ENCODE measurements at regions not wholly inside any gene's neighbourhood (a gene's known extent, or its start where the extent isn't known, plus 50 kb on each side); places are given as distances from the start of the nearest gene placed in this dataset.

GRCh38 chr22:22048981-22049531 lies 66.5 kb upstream of the TOP3B start:
- Histone ChIP-seq H3K9me2 (ENCODE audit: low read depth, low read length) (no peaks in the 10 kb centered on the region), H3K36me3 (ENCODE audit: insufficient read depth, low read length) (no peaks in the 10 kb centered on the region), H2AFZ (ENCODE audit: low read length) (0 out of 2 replicates have a peak overlapping the region, but pooled peaks have one; percentile 47), H3K4me2 (ENCODE audit: low read length) (peak overlapping the region; percentile 15; the same call in 1 of the 2 replicates), H3K9ac (ENCODE audit: low read length) (no peak overlapping the region), H3F3A (ENCODE audit: insufficient read depth, low read length) (0 out of 2 replicates have a peak, but pooled peaks cover 5% of the 10 kb centered on the region), H3K4me3 (ENCODE audit: low read depth, low read length, poor library complexity, severe bottlenecking) (no peak overlapping the region), H3K27ac (ENCODE audit: low read depth, low read length, poor library complexity, severe bottlenecking) (peak overlapping the region; percentile 78), H3K27me3 (ENCODE audit: insufficient read depth, low read length) (no peaks in the 10 kb centered on the region), H3K4me1 (ENCODE audit: insufficient read depth, low read length, severe bottlenecking) (peaks cover 55% of the 10 kb centered on the region), H4K20me1 (ENCODE audit: insufficient read depth, low read length) (no peaks in the 10 kb centered on the region), H3K79me2 (ENCODE audit: insufficient read depth, low read length) (peaks cover 14% of the 10 kb centered on the region), H3K9me3 (ENCODE audit: low read length) (no peaks in the 10 kb centered on the region)
- TF ChIP-seq EZH2 (IDR thresholded peaks at IDR 0.05; ENCODE audit: borderline replicate concordance, low read length): no peak
- no peak for TF ChIP-seq CTCF (IDR thresholded peaks at IDR 0.05; ENCODE audit: low read length)

- Histone ChIP-seq H3F3A (ENCODE audit: insufficient read depth, low read length) (0 out of 2 replicates have a peak, but pooled peaks cover 5% of the 10 kb centered on the region), H3K4me2 (ENCODE audit: low read length) (no peak overlapping the region), H3K9me2 (ENCODE audit: low read depth, low read length) (no peaks in the 10 kb centered on the region), H3K36me3 (ENCODE audit: insufficient read depth, low read length) (no peaks in the 10 kb centered on the region), H3K4me3 (ENCODE audit: low read depth, low read length, poor library complexity, severe bottlenecking) (no peak overlapping the region), H3K27ac (ENCODE audit: low read depth, low read length, poor library complexity, severe bottlenecking) (peak overlapping the region; percentile 78), H2AFZ (ENCODE audit: low read length) (no peak overlapping the region), H3K9me3 (ENCODE audit: low read length) (no peaks in the 10 kb centered on the region), H3K27me3 (ENCODE audit: insufficient read depth, low read length) (no peaks in the 10 kb centered on the region), H3K9ac (ENCODE audit: low read length) (no peak overlapping the region), H3K4me1 (ENCODE audit: insufficient read depth, low read length, severe bottlenecking) (peaks cover 61% of the 10 kb centered on the region), H3K79me2 (ENCODE audit: insufficient read depth, low read length) (peaks cover 18% of the 10 kb centered on the region), H4K20me1 (ENCODE audit: insufficient read depth, low read length) (no peaks in the 10 kb centered on the region)
- TF ChIP-seq CTCF (IDR thresholded peaks at IDR 0.05; ENCODE audit: low read length) (no peak), EZH2 (IDR thresholded peaks at IDR 0.05; ENCODE audit: borderline replicate concordance, low read length) (no peak)
Measured at GRCh38 chr22:22048318-22048942, 65.8 kb upstream of the TOP3B start.

GRCh38 chr22:22047776-22048175 lies 65.2 kb upstream of the TOP3B start:
- peaks cover 68% of the 10 kb centered on the region for H3K4me1 ChIP-seq (ENCODE audit: insufficient read depth, low read length, severe bottlenecking)
- peak overlapping the region; percentile 88 for H3K4me2 ChIP-seq (ENCODE audit: low read length)
- peak overlapping the region; percentile 29 for H3K9ac ChIP-seq (ENCODE audit: low read length)
- H3K27me3 ChIP-seq (ENCODE audit: insufficient read depth, low read length): no peaks in the 10 kb centered on the region
- H3K4me3 ChIP-seq (ENCODE audit: low read depth, low read length, poor library complexity, severe bottlenecking): peak overlapping the region; percentile 17
- no peaks in the 10 kb centered on the region for H3K9me2 ChIP-seq (ENCODE audit: low read depth, low read length)
- peak overlapping the region; percentile 99 for H3K27ac ChIP-seq (ENCODE audit: low read depth, low read length, poor library complexity, severe bottlenecking)
- no peaks in the 10 kb centered on the region for H3K36me3 ChIP-seq (ENCODE audit: insufficient read depth, low read length)
- no peak for TF ChIP-seq CTCF (IDR thresholded peaks at IDR 0.05; ENCODE audit: low read length)
- no peak for TF ChIP-seq EZH2 (IDR thresholded peaks at IDR 0.05; ENCODE audit: borderline replicate concordance, low read length)
- H4K20me1 ChIP-seq (ENCODE audit: insufficient read depth, low read length): no peaks in the 10 kb centered on the region
- no peaks in the 10 kb centered on the region for H3K9me3 ChIP-seq (ENCODE audit: low read length)
- peaks cover 25% of the 10 kb centered on the region for H3K79me2 ChIP-seq (ENCODE audit: insufficient read depth, low read length)
- H2AFZ ChIP-seq (ENCODE audit: low read length): peak overlapping the region; percentile 13; the same call in 1 of the 2 replicates
- 0 out of 2 replicates have a peak, but pooled peaks cover 5% of the 10 kb centered on the region for H3F3A ChIP-seq (ENCODE audit: insufficient read depth, low read length)

Measured in OCI-LY1 (cell line).